GM12873 (cell line): ENCODE measurements at regions not wholly inside any gene's neighbourhood (a gene's known extent, or its start where the extent isn't known, plus 50 kb on each side); places are given as distances from the start of the nearest gene placed in this dataset.

Experiments used
- TF ChIP-seq, protein P1 (sequence below): IDR thresholded peaks from 2 replicates; pipeline ENCODE4 v1.5.1; 2012; ENCODE audit warnings: low read depth, mild to moderate bottlenecking, moderate library complexity, low read length, control low read depth; ENCODE audit not compliant: insufficient read depth; ENCODE audit errors: missing control alignments

DNA sequence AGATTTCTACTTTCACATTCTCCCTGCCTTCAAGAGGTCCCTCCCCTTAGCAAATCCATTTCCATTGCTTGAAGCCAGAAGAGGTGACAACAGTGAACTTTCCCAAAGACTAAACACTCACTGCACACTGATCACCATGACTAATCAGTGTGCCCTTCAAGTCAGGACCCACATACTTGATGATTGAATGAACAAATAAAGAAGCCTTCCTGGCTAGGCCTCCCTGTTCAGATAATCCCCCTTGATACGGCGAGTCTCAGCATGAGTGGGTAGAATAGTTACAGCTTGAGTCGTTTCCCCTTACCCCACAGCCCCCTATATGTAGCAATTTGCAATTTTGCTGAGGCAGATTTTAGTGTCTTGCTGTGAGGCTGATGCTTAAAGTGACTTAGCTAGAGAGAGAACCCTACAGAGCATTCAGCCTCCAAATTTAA lies 102.2 kb downstream of the UNC5CL start:
- TF ChIP-seq, protein P1, sequence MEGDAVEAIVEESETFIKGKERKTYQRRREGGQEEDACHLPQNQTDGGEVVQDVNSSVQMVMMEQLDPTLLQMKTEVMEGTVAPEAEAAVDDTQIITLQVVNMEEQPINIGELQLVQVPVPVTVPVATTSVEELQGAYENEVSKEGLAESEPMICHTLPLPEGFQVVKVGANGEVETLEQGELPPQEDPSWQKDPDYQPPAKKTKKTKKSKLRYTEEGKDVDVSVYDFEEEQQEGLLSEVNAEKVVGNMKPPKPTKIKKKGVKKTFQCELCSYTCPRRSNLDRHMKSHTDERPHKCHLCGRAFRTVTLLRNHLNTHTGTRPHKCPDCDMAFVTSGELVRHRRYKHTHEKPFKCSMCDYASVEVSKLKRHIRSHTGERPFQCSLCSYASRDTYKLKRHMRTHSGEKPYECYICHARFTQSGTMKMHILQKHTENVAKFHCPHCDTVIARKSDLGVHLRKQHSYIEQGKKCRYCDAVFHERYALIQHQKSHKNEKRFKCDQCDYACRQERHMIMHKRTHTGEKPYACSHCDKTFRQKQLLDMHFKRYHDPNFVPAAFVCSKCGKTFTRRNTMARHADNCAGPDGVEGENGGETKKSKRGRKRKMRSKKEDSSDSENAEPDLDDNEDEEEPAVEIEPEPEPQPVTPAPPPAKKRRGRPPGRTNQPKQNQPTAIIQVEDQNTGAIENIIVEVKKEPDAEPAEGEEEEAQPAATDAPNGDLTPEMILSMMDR, result no peak

DNA sequence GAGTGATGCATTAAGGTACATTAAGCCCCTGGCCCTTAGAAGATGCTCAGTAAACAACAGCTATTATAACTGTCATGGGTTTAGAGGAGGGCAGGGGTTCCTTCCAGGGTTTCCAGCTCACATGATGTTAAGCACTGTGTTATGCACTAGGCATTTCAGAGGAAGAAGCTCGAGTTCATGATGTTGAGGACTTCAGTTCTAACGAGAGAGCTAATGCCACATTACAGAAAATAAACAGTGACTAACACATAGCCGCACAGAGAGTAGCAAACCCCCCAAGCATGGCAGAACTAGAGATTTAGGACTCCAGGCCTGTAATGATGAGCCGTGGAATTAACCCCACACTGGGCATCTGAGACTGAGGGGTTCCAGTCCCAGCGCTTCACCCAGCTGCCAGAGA lies 105.2 kb downstream of the UNC5CL start:
- TF ChIP-seq, protein P1, result no peak

DNA sequence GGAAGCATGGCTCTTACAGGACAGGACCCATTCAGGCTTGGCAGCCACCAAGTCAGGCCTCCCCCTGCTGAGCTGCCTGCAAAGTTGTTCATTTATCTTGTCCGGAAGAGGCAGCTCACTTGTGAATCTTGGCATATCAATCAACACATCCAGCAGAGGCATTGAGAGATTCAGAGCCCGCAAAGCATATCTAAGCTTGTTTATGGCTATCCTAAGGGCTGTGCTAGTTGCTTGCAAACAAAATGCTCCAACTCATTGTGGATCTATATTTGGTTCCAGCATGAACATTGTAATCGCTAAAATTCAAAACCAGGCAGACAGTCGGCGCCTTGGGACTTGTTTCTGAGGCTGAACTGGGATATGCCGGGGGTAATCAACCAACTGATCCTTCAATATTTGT lies 106.1 kb downstream of the UNC5CL start:
- TF ChIP-seq, protein P1, result no peak

DNA sequence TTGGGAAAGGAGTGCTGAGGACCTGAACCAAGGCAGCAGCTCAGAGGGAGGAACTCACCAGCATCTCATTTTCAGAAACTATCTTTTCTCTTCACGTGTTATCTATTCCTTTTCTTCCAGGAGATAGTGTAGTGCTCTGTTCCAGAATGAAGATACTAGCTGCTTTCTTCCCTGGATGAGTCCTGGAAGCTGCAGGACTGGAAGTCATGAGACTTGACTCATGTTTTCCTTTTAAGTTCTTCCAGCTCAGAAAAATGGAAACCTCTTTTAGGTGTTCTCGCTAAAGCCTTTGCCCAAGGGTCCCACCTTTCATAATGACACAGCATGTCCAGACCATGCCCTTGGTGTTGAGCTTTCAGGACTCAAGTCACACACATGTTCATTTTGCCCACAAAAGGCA lies 106.7 kb downstream of the UNC5CL start:
- TF ChIP-seq, protein P1, result no peak

DNA sequence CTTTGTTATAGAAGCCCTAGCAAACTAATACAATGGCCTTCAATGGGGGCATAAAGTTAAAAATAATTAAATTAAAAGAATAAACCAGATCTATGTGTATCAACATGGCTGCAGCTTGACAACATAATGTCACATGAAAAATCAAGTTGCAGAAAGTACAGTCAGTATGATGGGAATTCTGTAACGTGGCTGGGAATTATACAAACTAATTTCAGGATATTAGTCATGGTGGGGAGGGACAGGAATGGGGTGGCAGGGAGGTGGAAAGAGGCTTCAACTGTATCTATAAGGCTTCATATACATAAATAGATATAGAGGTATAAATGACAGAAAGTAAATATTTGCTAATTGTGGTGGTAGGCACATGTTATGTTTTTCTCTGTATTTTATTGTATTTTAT lies 107.1 kb downstream of the UNC5CL start:
- TF ChIP-seq, protein P1, result no peak

DNA sequence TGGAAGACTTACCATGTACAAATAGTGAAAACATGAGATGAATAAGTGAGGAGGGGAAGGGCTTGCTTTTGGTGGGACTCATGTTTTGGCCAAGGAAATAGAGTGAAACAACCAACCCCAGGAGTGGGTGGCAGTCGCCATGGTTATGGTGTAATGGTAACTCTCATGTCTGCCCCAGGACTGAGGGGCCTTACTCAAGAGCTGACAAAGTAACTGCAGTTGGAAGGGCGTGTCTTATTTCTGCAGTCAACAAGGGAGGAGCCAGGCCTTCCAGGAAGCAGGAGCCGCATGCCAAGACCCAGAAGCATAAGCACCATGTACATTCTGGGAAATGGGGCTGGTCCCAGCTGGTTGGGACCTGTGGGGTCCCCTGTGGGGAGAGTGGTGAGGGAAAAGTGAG lies 108.5 kb downstream of the UNC5CL start:
- TF ChIP-seq, protein P1, result no peak

DNA sequence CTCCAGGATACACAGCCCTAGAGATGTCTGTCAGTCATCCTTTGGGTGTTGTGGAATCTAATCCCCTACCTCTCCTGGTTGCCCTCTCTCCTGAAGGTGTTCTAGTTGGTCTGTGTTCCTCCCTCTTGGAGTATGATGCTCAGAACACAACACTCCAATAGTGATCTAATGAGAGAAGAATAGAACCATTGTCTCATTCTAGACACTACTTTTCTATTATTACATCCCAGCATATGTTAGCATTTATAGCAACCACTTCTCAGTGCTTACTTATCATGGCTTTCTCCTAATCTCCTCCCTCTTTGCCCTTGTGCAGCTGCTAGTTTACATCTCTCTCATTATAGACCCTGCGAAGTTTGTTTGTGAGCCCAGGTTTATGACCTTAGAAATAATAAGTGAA lies 109.0 kb downstream of the UNC5CL start:
- TF ChIP-seq, protein P1, result no peak
